ENCODE measurements at regions not wholly inside any gene's neighbourhood (a gene's known extent, or its start where the extent isn't known, plus 50 kb on each side); places are given as distances from the start of the nearest gene placed in this dataset.

DNA sequence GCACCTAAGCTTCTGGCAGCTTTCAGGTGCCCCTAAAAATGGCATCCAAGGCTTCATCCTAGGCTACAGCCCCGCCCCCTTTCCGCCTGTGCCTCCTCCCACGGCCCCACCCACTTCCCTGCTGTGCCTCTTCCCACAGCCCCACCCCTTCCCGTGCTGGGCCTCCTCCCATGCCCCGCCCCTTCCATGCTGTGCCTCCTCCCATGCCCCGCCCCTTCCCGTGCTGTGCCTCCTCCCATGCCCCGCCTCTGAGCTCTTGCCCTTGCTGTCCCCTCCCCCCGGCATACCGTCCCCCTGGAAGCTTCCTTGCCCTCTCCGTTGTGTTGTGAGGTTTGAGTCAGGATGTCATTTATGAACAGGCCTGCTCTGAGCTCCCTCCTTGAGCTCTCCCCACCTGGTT is 228.5 kb upstream of the AJAP1 start:
- DNase-seq (ENCODE audit: low read depth) (no peak), FAIRE-seq (no peak)
- TF ChIP-seq, protein P1, sequence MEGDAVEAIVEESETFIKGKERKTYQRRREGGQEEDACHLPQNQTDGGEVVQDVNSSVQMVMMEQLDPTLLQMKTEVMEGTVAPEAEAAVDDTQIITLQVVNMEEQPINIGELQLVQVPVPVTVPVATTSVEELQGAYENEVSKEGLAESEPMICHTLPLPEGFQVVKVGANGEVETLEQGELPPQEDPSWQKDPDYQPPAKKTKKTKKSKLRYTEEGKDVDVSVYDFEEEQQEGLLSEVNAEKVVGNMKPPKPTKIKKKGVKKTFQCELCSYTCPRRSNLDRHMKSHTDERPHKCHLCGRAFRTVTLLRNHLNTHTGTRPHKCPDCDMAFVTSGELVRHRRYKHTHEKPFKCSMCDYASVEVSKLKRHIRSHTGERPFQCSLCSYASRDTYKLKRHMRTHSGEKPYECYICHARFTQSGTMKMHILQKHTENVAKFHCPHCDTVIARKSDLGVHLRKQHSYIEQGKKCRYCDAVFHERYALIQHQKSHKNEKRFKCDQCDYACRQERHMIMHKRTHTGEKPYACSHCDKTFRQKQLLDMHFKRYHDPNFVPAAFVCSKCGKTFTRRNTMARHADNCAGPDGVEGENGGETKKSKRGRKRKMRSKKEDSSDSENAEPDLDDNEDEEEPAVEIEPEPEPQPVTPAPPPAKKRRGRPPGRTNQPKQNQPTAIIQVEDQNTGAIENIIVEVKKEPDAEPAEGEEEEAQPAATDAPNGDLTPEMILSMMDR (IDR thresholded peaks at IDR 0.05; ENCODE audit: insufficient read depth, low read length, severe bottlenecking) = no peak
- H3K4me3 ChIP-seq (ENCODE audit: low read depth, low read length) = no peak overlapping the region
- no peaks in the 10 kb centered on the region for H3K36me3 ChIP-seq (ENCODE audit: control insufficient read depth, insufficient read depth, low read length)
- no peaks in the 10 kb centered on the region for H3K27me3 ChIP-seq (ENCODE audit: control insufficient read depth, insufficient read depth, low read length)

DNA sequence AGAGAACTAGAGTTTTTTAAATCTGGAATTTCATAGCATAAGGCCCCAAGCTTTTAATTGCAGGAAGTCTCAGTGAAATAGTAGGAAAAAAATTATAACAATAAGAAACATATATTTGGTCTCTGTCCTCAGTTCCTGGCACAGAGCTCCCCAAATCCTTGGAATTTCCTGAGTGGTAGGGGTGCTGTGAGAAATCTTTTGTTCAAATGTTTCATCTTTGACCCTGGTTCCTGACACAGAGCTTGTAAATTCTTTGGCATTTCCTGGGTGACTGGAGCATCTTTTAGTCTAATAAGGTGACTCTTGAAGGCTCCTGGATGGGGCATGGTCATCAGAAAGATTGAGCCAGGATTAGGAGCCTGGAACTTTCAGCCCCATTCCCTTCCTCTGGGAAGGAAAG is 225.7 kb upstream of the AJAP1 start:
- peak; percentile 55 for FAIRE-seq
- TF ChIP-seq, protein P1 (IDR thresholded peaks at IDR 0.05; ENCODE audit: insufficient read depth, low read length, severe bottlenecking) = no peak
- no peak overlapping the region for H3K4me3 ChIP-seq (ENCODE audit: low read depth, low read length)
- no peak for DNase-seq (ENCODE audit: low read depth)
- no peaks in the 10 kb centered on the region for H3K36me3 ChIP-seq (ENCODE audit: control insufficient read depth, insufficient read depth, low read length)
- no peaks in the 10 kb centered on the region for H3K27me3 ChIP-seq (ENCODE audit: control insufficient read depth, insufficient read depth, low read length)

DNA sequence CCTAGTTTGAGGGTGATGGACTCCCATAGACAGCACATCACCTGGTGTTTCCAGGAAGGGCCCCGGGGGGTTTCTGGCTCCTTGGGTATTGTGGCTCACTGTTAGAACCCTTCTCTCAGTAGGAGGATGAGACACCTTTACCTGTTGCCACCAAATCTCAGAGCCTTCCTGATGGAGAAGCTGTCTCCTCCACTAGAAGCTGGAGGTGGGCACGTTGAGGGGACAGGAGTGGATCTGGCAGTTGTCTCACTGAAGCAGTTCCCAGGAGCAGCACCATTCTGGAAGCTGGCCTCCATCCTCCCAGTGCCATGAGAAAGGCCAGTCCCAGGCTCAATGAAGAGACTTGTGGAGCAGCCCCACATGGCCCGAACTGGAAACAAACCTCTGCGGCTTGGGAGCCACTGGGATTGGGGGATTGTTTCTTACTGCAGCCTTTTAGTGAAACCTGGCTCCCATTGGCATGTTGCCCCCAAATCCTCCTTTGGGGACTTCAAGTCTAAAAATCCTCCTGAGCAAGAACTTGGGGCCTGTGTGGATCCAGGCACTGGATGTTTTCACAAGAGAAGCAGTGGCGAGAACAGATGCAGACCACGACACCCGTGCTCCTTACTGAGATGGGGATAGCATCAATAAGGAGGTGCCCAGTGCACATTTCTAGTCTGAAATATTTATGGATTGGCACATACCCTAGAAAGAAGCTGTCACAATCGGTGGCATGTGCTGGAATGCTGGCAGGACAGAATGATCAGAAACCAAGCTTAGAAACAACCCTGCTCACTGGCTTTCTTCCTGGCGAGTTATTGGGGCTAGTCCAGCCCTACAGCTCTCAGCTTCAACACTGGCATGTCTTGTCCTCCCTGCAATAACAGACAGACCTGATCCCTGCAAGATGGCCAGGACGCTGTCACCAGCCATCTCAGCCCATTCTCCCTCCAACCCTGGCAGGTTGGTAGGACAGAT is 223.7 kb upstream of the AJAP1 start:
- DNase-seq (ENCODE audit: low read depth) = no peak
- FAIRE-seq = no peak
- H3K27me3 ChIP-seq (ENCODE audit: control insufficient read depth, insufficient read depth, low read length) = no peaks in the 10 kb centered on the region
- no peak overlapping the region for H3K4me3 ChIP-seq (ENCODE audit: low read depth, low read length)
- H3K36me3 ChIP-seq (ENCODE audit: control insufficient read depth, insufficient read depth, low read length) = no peaks in the 10 kb centered on the region
- TF ChIP-seq, protein P1 (IDR thresholded peaks at IDR 0.05; ENCODE audit: insufficient read depth, low read length, severe bottlenecking) = no peak

DNA sequence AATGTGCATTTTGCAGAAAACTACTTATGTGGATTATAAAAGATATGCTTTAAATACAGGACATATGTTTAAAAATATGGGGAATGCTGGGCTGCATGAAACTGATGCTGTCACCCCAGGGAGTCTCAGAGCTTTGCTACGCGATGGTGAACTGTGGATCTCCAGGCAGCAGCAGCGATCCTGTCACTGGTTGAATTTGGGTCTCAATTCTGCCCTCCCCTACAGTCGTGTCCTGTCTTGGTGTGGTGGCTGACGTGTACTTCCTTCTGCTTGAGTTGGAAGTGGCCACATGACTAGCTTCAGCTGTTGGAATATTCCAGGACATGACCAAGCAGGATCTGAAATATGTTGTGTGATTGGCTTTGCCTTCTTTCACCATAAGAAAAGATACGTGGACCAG is 222.9 kb upstream of the AJAP1 start:
- no peak for FAIRE-seq
- Histone ChIP-seq H3K4me3 (ENCODE audit: low read depth, low read length) (no peak overlapping the region), H3K27me3 (ENCODE audit: control insufficient read depth, insufficient read depth, low read length) (no peaks in the 10 kb centered on the region), H3K36me3 (ENCODE audit: control insufficient read depth, insufficient read depth, low read length) (no peaks in the 10 kb centered on the region)
- TF ChIP-seq, protein P1 (IDR thresholded peaks at IDR 0.05; ENCODE audit: insufficient read depth, low read length, severe bottlenecking) = no peak
- peak; percentile 0 for DNase-seq (ENCODE audit: low read depth)

DNA sequence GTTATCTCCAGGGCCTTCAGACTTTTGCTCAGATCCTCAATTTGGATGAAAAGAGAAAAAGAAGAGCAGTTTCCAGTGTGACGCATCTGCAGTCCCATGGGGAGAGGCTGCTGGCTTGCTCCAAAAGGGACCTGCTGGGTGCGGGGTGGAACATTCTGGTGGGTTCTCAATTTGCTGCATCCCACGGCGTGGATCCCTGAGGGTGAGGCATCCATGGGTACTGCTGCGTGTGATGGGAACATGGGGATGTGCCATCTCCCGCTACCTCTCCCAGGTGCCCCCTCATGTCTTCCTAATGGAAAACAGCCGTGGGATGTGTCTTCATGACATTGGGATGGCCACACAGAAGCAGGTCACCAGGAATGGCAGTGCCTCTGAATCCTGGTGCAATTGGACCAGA is 221.3 kb upstream of the AJAP1 start:
- DNase-seq (ENCODE audit: low read depth) (no peak), FAIRE-seq (no peak)
- Histone ChIP-seq H3K27me3 (ENCODE audit: control insufficient read depth, insufficient read depth, low read length) (no peaks in the 10 kb centered on the region), H3K36me3 (ENCODE audit: control insufficient read depth, insufficient read depth, low read length) (no peaks in the 10 kb centered on the region), H3K4me3 (ENCODE audit: low read depth, low read length) (no peak overlapping the region)
- TF ChIP-seq, protein P1 (IDR thresholded peaks at IDR 0.05; ENCODE audit: insufficient read depth, low read length, severe bottlenecking) = no peak
